Right kidney (tissue), 1 donor: ENCODE measurements at regions not wholly inside any gene's neighbourhood (a gene's known extent, or its start where the extent isn't known, plus 50 kb on each side); places are given as distances from the start of the nearest gene placed in this dataset.
A peak's percentile ranks its signal among the peaks of the same experiment; 100 is the strongest.
"Not testable (repeated sequence)": the region's sequence is repeated elsewhere in the genome, so short reads cannot be mapped to it uniquely, and the experiment has no call there.

Source experiments
- DNase-seq: peaks from one replicate; pipeline ENCODE4 v3.0.0-alpha.2; 2016

DNA sequence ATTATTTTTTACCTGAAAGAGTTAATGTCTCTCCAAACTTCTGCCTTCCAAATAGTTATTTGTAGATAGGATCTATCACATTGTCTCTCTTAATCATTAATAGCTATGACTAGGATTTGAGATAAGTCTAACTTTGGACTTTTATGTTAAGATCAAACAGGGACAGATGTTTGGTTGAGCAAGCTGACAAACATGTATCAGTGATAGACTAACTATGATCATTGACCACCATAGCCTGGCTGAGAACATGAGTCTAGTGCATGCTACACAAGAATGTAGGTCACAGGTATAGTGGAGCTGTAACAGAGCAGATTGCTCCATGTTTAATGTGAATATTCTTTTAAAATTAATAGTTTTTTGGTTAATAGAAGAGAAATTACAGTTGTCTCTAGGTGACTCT, 52.0 kb downstream of the SYT15B start:
- not testable (repeated sequence) for DNase-seq

DNA sequence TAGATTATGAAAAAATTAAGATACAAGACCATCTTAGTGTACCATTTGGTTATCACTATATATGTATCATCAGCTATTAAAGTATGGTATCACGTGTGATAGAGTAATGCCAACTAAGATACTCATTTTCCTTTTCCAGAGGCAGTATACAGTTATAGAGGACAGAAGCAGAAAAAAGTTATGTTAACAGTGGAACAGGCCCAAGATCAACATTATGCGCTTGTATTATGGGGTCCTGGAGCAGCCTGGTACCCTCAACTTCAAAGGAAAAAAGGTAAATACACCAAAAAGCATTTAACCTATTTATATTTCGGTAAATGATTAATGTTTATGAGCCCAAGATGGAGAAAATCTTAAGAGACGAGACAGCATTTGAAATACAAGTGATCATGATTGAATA, 52.9 kb downstream of the SYT15B start:
- DNase-seq: not testable (repeated sequence)

DNA sequence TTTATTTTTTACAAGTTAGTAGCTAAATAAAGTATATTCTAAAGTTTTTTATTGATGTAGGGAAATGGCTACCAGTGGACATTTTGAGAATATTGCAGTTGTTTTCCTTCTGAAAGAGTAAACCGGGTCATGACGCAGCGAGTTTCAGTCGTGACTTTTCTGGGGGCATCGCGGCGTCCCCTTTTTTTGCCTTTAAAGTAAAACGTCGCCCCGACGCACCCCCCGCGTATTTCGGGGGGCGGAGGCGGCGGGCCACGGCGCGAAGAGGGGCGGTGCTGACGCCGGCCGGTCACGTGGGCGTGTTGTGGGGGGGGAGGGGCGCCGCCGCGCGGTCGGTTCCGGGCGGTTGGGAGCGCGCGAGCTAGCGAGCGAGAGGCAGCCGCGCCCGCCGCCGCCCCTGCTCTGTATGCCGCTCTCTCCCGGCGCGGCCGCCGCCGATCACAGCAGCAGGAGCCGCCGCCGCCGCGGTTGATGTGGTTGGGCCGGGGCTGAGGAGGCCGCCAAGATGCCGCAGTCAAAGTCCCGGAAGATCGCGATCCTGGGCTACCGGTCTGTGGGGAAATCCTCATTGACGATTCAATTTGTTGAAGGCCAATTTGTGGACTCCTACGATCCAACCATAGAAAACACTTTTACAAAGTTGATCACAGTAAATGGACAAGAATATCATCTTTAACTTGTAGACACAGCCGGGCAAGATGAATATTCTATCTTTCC, 57.5 kb downstream of the SYT15B start:
- DNase-seq: peak; percentile 62

DNA sequence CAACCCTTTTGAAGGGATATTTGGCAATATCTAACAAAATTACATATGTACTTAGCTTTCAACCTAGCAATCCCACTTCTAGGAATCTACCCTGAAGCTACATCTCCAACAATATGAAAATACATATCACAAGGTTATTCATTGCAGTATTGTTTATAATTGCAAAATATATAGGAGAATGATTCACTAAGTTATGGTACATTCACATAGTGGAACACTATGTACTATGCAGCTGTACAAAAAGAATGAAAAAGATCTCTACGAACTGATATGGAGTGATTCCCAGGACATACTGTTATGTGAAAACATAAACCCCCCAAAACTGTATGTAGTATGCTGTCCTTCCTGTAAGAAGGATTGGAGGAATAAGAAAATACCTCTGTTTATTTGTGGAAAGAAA, 62.1 kb downstream of the SYT15B start:
- DNase-seq: not testable (repeated sequence)

DNA sequence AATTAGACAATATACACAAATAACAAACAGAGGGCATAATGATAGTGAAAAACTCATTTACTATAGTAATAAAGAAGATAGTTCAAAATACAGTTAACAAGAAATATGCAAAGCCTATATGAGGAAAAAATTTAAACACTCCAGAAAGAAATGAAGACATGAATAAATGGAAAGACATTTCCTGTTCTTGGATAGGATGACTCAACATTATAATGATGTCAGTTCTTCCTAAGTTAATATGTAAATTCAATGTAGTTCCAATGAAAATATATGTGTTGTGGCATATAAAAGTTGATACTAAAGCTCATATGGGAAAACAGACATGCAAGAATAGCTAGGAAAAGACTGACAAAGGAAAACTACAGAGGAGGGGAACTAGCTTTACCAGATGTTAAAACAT, 63.5 kb downstream of the SYT15B start:
- DNase-seq: not testable (repeated sequence)

DNA sequence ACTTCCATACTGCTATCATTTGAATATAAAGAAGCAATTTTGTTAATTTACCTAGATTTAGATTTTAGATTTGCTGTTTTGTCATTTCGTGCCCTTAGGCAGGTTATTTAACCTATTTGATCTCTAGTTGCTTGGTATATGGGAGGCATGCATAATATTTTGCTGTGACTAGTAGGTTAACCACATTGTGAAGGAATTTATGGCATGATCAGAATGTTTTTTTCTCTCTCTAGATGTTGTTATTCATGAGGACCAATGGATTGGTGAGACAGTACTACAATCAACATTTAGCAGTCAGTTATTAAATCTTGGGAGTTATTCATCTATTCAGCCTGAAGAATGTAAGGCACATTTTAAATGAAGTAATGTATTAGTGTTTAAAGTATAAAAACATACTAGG, 67.2 kb downstream of the SYT15B start:
- DNase-seq: not testable (repeated sequence)

DNA sequence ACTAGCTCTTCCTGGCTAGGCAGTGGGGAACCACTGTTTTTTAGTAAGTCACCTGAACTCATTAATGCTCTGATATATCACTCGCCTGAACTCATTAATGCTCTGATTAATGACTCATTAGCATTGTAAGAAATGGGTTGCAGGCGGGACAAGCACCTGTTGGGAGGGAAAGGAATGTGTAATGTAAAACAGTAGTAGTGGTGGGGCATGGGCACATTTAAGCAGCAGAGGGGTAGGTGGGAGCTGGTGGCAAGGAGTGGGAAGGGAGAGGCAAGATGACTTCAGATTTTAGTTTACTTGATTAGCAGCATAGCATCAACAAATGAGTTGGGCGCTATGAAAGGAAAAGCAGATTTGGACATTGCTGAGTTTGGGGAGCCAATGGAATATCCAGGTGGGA, 68.2 kb downstream of the SYT15B start:
- not testable (repeated sequence) for DNase-seq

DNA sequence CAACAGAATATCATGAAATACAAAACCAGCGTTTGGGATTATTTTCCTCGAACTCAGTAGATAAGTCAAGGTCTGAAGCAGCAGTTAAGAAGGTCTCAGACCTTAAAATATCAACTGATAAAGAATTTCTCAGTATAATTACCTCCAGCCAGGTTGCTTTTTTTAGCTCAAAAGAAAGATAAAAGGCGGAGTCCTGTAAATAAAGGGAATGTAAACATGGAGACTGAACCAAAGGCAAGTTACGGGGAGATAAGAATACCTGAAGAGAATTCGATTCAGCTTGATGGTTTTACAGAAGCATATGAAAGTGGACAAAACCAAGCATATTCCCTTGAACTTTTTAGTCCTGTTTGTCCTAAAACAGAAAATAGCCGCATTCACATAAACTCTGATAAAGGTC, 73.1 kb downstream of the SYT15B start:
- DNase-seq: not testable (repeated sequence)

DNA sequence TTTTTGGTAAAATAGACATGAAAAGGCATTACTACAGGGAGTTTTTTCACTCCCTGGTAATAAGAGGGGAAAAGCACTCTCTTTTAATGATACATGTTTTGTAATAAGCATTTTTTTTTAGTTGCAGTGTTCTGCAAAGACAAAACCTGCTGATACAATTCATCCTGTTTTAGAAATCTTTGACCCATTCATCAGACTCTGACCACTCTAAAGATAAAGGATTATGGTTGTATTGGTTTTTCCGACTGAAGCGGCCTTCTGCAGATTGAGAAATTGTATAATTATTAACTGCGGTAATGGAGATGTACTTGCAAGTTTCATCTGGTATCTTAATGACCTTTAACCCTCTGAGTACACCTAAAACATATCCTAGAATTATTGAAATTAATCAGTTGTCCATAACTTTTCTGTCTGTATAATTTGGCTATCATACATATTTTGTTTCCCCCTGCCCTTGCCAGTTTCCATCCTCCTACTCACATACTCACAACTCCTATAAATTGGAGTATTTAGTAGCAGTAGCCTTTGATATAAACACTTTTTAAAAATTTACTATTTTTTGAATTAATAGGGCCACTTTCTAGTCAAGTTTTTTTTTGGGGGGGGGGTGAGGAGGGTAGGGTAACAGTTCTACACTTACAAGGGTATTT, 79.4 kb downstream of the SYT15B start:
- DNase-seq: not testable (repeated sequence)

DNA sequence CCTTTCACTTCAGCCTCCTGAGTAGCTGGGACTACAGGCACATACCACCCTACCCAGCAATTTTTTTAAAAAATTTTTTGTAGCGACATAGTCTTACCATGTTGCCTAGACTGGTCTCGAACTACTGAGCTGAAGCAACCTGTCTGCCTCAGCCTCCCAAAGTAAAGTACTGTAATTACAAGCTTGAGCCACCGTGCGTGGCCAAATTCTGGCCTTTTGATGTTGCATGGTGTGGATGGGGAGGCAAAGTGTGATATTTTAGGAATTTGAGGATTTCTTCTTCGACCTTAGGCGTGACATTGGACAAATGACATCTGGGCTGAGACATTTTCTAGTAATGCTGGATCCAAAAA, 81.8 kb downstream of the SYT15B start:
- not testable (repeated sequence) for DNase-seq

DNA sequence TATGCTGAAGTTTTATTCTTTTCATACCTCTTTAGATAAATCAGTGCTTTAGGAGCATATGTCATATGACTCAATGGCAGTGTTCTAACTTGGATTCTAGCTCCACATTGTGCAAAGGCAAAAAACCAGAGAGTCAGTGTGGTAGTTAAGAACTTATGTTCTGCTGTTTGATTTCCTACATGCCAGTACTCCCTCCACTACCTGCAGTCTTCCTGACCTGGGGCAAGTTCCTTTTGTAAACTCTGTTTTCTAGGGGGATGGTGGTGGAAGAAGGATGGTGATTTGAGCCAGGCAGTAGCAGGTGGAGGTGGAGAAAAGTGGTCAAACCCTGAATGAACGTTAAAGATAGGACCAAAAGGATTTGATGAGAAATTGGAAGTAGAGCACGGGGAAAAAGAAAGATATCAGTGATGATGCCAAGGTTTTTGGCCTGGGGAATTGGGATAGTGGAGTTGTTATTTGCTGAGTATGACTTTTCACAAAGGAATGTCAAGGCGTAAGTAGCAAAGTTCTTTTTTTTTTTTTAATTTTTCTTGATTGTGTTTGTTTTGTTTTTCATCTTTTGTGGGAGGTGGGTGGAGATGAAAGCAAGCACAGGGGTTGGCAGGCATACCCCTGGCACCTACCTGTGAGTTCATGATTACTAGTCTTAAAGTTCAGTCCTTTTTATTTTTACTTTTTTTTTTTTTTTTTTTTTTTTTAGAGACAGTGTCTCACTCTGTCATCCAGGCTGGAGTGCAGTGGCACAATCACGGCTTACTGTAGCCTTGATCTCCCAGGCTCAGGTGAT, 82.3 kb downstream of the SYT15B start:
- not testable (repeated sequence) for DNase-seq

DNA sequence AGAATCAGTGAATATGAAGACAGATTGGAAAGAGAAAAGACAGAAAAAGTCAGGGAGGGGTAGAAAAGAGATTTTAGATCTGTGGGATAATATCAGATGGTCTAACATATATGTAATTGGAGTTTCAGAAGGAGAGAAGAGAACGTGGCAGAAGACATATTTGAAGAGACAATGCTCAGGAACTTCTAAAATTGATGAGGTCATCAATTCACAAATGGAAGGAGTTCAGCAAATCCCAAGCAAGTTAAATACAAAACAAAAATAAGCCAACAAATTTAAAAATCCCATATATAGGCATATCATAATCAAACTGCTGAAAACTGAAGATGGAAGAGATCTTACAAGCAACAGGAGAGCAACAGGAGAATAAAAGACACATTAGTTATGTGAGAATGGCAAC, 87.3 kb downstream of the SYT15B start:
- DNase-seq: not testable (repeated sequence)

DNA sequence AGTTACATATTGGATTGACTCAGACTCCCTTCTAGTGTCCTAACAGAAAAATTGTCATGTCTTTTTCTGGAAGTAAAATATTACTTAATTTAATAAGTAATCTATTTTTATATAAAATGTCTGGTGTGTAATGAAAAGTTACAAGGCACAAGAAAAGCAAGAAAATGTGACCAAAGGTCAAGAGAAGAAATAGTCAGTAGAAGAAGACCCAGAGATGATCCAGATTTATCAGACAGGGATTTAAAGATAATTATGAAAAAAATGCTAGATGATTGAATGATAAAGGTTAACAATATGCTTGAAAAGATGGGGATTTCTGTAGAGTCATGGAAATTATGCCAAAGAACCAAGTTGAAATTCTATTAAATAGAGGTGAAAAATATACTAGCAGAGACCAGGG, 87.8 kb downstream of the SYT15B start:
- DNase-seq: not testable (repeated sequence)

DNA sequence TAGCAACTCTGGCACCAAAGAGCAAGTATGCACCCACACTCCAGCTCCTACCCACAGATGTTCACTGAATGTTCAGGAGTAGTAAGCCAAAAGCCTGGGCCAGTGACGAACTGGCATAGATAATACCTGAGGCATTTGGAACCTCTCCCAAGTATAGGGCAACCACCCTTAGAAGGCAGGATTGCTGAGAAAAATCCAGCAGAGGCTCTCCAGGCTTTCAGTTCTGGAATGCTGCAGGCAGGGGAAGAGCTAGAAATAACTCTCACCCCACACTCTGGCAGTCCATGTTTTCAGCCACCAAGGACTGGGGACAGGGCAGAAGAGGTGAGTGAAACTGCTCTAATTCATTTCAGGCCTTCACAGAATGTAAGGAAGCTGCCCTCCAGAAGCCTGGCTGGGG, 90.3 kb downstream of the SYT15B start:
- DNase-seq: not testable (repeated sequence)

DNA sequence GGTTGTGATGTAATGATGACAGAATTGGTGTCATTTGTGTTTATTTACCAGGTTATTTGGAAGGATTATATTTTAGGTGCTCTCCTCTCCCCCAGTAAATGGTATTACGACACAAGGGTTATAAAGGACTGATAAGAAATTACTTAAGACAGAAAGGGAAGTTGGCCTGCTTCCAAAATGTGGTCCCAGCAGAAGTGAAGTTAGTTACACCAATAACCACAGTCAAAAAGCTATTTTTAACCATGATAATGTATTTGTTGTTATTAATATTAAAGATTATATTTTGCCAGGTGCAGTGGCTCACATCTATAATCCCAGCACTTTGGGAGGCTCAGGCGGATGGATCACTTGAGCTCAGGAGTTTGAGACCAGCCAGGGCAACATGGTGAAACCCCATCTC, 92.5 kb downstream of the SYT15B start:
- DNase-seq: not testable (repeated sequence)

DNA sequence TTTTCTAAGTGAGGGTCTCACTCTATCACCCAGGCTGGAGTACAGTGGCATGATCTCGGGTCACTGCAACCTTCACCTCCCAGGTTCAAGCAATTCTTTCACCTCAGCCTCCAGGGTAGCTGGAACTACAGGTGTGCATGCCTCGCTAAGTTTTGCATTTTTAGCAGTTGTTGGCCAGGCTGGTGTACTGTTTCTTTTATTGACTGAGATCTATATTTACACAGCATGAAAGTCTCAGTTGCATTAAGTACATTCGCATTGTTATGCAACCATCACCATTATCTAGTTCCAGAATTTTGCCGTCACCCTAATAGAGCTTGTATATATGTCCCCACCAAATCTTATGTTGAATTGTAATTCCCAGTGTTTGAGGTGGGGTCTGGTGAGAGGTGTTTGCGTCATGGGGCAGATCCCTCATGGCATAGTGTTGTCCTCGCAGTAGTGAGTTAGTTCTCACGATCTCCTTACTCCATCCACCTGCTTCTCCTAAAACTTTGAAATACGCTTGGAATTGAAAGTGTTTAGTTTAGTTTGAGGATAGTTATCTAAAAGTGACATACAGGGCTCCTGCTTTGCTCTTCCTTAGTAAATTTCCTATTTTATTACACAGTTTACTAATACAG, 101.3 kb downstream of the SYT15B start:
- not testable (repeated sequence) for DNase-seq

DNA sequence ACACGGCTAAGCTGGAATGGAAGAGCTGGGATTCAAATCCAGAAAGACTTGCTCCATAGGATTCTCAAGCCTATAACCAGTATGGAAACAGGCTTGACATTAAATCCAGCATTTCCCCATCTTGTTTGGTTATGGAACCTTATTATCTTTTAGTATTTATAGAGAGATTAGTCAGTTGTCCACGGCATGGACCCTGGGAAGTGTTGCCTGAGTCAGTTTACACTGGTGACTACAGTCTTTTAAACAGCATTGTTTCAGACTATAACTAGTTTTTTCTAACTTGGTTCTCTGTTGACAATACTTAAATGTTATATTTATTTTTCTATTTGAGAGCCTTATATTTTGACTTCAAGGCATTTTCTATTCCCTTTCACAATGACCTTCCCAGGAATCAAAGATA, 106.7 kb downstream of the SYT15B start:
- DNase-seq: not testable (repeated sequence)

DNA sequence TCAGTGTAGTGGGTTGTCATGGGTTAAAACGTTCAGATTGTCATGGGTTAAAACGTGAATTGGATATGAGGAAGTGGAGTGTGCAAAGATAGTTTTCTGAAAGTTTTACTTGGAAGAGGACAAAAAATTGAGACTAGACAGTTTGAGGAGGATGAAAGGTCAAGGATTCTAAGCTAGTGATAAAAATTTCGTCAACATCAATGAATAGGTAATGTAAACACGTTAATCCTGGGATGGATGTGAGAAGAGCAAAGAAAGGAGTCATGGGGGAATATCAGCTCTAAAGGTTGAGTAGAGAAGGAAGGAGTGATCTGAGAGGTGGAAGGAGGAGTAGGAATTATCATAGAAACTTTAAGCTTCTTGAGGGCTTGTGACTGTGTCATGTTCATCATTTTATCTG, 109.2 kb downstream of the SYT15B start:
- DNase-seq: not testable (repeated sequence)

DNA sequence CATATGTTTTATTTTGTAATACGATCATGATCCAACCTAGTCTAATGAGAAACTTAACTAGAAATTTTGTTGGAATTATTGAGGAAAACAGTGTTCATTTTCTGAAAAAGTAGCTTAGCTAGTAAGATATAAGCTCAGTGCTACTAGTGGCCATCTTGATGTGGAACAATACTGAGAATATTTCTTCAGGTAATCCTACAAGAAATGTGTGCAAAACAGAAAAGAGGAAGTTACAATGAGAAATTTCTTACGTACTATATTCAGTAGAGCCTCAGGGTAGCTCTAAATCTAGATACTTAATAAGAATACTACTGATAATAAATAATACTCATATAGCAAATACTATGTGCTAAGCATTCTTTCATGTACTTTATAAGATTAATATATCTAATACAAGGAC, 114.8 kb downstream of the SYT15B start:
- DNase-seq: not testable (repeated sequence)

DNA sequence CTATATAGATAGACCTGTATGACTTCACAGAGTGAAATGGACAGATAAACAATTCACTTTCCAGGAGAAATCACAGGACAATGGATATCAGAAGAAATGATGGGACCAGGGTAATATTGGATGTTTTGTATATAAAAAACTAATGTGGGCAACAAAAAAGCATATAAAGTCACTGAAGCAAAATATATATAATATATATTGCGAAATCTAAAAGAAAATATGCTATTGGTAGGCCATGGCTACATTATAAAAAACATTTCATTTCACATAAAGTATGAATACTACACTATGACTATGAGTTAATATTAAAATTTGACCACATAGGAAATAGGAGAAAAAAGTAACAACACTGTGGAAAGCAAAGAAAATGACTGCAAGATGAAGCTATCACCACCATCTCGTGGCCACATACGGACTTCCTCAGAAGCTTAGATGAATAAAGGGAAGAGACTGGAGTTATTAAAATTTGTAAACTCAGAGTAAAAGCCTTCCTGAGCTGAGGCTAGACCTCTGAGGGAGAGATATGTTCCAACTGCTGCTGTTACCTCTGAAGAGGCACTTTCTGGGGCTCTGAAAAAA, 115.8 kb downstream of the SYT15B start:
- not testable (repeated sequence) for DNase-seq

DNA sequence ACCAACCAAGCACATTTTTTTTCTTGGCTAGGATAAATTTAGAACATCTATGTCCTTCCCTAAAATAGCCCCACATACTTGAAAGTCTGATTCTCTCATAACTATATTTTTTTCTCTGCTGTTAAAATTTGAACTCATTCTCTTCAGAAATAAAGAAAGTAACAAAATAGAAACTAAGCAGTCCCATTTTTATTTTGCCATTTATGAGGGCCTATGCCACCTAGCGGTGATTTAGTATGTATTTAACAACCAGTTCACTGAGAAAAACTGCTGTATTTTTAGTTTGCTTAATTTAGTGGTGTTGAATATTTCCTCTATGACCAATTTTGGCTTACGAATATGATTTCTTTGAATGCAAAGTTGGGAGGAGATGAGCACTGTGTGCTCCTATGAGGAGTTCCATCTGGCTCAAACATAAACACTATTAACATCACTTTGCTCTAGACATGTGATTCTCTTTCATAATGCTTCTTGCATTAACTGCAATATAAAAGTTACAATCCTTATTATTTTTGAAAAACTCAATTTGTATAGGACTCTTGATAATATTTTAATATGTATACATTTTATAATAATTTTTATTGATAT, 116.6 kb downstream of the SYT15B start:
- DNase-seq: not testable (repeated sequence)

DNA sequence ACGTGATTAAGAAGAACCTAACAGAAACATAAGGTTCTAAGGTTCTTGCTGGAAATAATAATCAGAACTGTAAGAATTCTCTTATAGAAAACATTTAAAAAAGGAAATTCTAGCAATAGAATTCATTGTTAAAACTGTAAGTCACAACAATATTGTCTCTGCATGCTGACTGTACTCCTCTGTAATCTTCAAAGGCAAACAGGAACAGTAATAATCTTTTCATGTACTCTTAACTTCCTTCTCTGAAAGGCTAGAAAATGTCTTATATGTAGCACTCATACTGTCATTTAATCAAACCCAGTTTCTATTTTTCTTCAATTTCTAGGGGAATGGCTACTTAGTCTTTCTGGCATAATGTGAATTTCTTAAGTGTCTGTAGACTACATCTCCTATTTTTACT, 103.5 kb upstream of the AGAP9 start:
- not testable (repeated sequence) for DNase-seq
